ENCODE measurements at regions not wholly inside any gene's neighbourhood (a gene's known extent, or its start where the extent isn't known, plus 50 kb on each side); places are given as distances from the start of the nearest gene placed in this dataset.

DNA sequence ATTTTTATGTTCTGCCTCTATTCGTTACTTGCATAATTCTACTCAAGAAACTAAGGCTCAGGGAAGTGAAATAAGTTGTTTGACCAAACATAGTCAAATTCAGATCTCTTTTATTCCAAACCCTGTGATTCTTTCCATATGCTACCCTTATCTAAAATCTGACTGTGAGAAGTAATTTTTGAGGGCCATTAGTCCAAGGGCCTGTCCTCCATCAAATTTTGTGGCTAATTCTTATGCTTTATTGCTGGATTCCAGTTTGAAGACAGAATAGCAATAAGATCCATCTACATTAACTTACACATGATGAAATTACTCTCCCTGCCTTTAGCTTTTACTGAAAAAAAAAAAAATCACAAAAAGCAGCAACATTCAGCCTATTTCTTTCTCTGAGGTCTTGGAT is 74.0 kb downstream of the ZIC1 start:
- no peak overlapping the region for H3K4me3 ChIP-seq (ENCODE audit: insufficient read depth, low read depth, low read length)
- POLR2A ChIA-PET (ENCODE audit: unreplicated experiment), result no interaction called here

More for the DNA sequence above, 74.0 kb downstream of the ZIC1 start:
- H2BK15ac ChIP-seq (ENCODE audit: low read depth, low read length), result no peak overlapping the region
- H2BK5ac ChIP-seq (ENCODE audit: low read depth, low read length, poor library complexity, severe bottlenecking), result no peak overlapping the region
- H3K18ac ChIP-seq (ENCODE audit: low read depth, low read length), result no peak overlapping the region
- no peaks in the 10 kb centered on the region for H3K9me3 ChIP-seq (ENCODE audit: control insufficient read depth, insufficient read depth, low read length)
- intact Hi-C loops (cut with micrococcal nuclease) (no loop called here), in situ Hi-C loops (cut with MboI; ENCODE audit: low sequenced_read_pairs) (no loop called here), dilution Hi-C loops (cut with HindIII; ENCODE audit: low sequenced_read_pairs, unreplicated experiment) (no loop called here)
- H2BK120ac ChIP-seq (ENCODE audit: low read depth, low read length), result no peak overlapping the region
- no peaks in the 10 kb centered on the region for H3K36me3 ChIP-seq (ENCODE audit: control insufficient read depth, insufficient read depth, low read length)
- H3K27me3 ChIP-seq (ENCODE audit: control insufficient read depth, insufficient read depth, low read length), result no peaks in the 10 kb centered on the region
- no peak overlapping the region for H3K4ac ChIP-seq (ENCODE audit: low read depth, low read length)
- WGBS, 2 experiments (ENCODE audit: extremely low coverage in 2 of 2, insufficient read length in 1 of 2), result no CpG with 5 or more reads among the region's 1 CpG
- no peak overlapping the region for H2BK20ac ChIP-seq (ENCODE audit: low read depth, low read length)
- no peak overlapping the region for H3K9ac ChIP-seq (ENCODE audit: low read depth, low read length)
- no peak overlapping the region for H2AK5ac ChIP-seq (ENCODE audit: low read depth, low read length)
- no peaks in the 10 kb centered on the region for H4K20me1 ChIP-seq (ENCODE audit: insufficient read depth, low read length)
- H3K79me1 ChIP-seq (ENCODE audit: low read depth in 1 of 2, low read length in 2 of 2), result no peaks in the 10 kb centered on the region
- no peak overlapping the region for H4K8ac ChIP-seq (ENCODE audit: low read depth in 2 of 2, low read length in 2 of 2)
- H3K9me1 ChIP-seq (ENCODE audit: insufficient read depth, low read length), result no peaks in the 10 kb centered on the region
- H4K5ac ChIP-seq (ENCODE audit: low read depth, low read length), result no peak overlapping the region
- no peak overlapping the region for H3K27ac ChIP-seq (ENCODE audit: insufficient read depth, low read length)
- no peak overlapping the region for H4K91ac ChIP-seq (ENCODE audit: insufficient read depth, low read depth, low read length)
- no peak overlapping the region for H3K14ac ChIP-seq (replicated peaks; ENCODE audit: low read depth, low read length)
- TF ChIP-seq POLR2A (IDR thresholded peaks at IDR 0.05; ENCODE audit: low read depth, low read length), result no peak
- TF ChIP-seq, protein P1, sequence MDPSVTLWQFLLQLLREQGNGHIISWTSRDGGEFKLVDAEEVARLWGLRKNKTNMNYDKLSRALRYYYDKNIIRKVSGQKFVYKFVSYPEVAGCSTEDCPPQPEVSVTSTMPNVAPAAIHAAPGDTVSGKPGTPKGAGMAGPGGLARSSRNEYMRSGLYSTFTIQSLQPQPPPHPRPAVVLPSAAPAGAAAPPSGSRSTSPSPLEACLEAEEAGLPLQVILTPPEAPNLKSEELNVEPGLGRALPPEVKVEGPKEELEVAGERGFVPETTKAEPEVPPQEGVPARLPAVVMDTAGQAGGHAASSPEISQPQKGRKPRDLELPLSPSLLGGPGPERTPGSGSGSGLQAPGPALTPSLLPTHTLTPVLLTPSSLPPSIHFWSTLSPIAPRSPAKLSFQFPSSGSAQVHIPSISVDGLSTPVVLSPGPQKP (IDR thresholded peaks at IDR 0.05; ENCODE audit: borderline replicate concordance, low read depth, low read length), result no peak
- no peak for TF ChIP-seq MXI1 (IDR thresholded peaks at IDR 0.05; ENCODE audit: borderline replicate concordance, low read depth, low read length)
- TF ChIP-seq, protein P2, sequence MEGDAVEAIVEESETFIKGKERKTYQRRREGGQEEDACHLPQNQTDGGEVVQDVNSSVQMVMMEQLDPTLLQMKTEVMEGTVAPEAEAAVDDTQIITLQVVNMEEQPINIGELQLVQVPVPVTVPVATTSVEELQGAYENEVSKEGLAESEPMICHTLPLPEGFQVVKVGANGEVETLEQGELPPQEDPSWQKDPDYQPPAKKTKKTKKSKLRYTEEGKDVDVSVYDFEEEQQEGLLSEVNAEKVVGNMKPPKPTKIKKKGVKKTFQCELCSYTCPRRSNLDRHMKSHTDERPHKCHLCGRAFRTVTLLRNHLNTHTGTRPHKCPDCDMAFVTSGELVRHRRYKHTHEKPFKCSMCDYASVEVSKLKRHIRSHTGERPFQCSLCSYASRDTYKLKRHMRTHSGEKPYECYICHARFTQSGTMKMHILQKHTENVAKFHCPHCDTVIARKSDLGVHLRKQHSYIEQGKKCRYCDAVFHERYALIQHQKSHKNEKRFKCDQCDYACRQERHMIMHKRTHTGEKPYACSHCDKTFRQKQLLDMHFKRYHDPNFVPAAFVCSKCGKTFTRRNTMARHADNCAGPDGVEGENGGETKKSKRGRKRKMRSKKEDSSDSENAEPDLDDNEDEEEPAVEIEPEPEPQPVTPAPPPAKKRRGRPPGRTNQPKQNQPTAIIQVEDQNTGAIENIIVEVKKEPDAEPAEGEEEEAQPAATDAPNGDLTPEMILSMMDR (conservative IDR thresholded peaks at IDR 0.05; ENCODE audit: low read depth, low read length), result no peak
- TF ChIP-seq MAZ (IDR thresholded peaks at IDR 0.05; ENCODE audit: borderline replicate concordance, low read depth, low read length), result no peak
- no peak for TF ChIP-seq SMC3 (IDR thresholded peaks at IDR 0.05; ENCODE audit: low read depth, low read length)
- no peak for TF ChIP-seq RCOR1 (IDR thresholded peaks at IDR 0.05; ENCODE audit: insufficient replicate concordance, low read length)
- no peak for TF ChIP-seq RFX5 (IDR thresholded peaks at IDR 0.05; ENCODE audit: low read depth, low read length)
- CTCF ChIA-PET, result no interaction called here
- no peak overlapping the region for H2AK9ac ChIP-seq (replicated peaks; ENCODE audit: low read depth, low read length, poor library complexity)
- DNase-seq (no peak), ATAC-seq (ENCODE audit: low read depth) (no peak)
- no peaks in the 10 kb centered on the region for H3K4me1 ChIP-seq (ENCODE audit: control insufficient read depth, insufficient read depth, low read length)
- H3K4me2 ChIP-seq (ENCODE audit: low read depth, low read length), result no peak overlapping the region
- no peak overlapping the region for H3K23ac ChIP-seq (ENCODE audit: low read depth, low read length)
- H3K56ac ChIP-seq (ENCODE audit: extremely low read depth, insufficient read depth, low read length), result no peak overlapping the region
- H2AFZ ChIP-seq (replicated peaks; ENCODE audit: low read length, poor library complexity), result no peak overlapping the region
- no TSS peak for BruUV-seq (replicated peaks)

Measured in IMR-90 (cell line).